ENCODE measurements at regions not wholly inside any gene's neighbourhood (a gene's known extent, or its start where the extent isn't known, plus 50 kb on each side); places are given as distances from the start of the nearest gene placed in this dataset.
A peak's percentile ranks its signal among the peaks of the same experiment; 100 is the strongest.
"Not testable (repeated sequence)": the region's sequence is repeated elsewhere in the genome, so short reads cannot be mapped to it uniquely, and the experiment has no call there.

DNA sequence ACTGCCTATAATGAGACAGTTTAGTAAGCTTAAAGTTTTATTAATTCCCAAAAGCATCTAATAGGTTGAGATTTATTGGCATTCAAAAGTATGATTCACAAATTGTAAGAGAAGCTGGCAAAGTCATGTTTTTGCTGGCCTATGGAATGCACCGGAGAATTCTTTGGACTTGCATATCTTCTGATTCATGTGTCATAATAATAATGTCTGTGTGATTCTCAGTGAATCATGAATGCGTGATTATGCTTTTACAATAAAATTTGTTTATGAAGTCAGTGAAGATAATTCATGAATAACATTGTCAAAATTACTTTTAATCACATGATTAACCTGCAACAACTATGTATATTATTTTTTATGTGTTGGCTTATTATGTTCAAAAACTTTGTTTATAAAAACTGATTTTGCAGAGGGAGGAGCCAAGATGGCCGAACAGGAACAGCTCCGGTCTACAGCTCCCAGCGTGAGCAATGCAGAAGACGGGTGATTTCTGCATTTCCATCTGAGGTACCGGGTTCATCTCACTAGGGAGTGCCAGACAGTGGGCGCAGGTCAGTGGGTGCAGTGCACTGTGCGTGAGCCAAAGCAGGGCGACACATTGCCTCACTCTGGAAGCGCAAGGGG is 389.2 kb downstream of the SRGAP2C start:
- DNase-seq: not testable (repeated sequence)

GRCh38 chr1:121574505-121574899 is 389.7 kb downstream of the SRGAP2C start:
- not testable (repeated sequence) for DNase-seq

- not testable (repeated sequence) for DNase-seq
Observed at GRCh38 chr1:121582898-121583297, 398.1 kb downstream of the SRGAP2C start.

- peak; percentile 70 for DNase-seq
Observed at GRCh38 chr1:121586369-121587229, 401.8 kb downstream of the SRGAP2C start.

DNA sequence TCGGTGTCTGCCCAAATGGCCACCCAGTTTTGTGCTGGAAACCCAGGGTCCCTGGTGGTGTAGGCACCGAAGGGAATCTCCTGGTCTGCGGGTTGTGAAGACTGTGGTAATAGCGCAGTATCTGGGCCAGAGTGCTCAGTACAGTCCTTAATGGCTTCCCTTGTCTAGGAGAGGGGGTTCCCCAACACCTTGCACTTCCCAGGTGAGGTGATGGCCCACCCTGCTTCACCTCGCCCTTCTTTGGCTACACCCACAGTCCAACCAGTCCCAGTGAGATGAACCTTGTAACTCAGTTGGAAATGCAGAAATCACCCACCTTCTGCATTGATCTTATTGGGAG is 402.4 kb downstream of the SRGAP2C start:
- DNase-seq: no peak

- no peak for DNase-seq
Observed at GRCh38 chr1:121587777-121588176, 403.0 kb downstream of the SRGAP2C start.

GRCh38 chr1:121594096-121594495 is 409.3 kb downstream of the SRGAP2C start:
- DNase-seq: no peak

- no peak for DNase-seq
Observed at GRCh38 chr1:121595089-121595488, 410.3 kb downstream of the SRGAP2C start.

DNA sequence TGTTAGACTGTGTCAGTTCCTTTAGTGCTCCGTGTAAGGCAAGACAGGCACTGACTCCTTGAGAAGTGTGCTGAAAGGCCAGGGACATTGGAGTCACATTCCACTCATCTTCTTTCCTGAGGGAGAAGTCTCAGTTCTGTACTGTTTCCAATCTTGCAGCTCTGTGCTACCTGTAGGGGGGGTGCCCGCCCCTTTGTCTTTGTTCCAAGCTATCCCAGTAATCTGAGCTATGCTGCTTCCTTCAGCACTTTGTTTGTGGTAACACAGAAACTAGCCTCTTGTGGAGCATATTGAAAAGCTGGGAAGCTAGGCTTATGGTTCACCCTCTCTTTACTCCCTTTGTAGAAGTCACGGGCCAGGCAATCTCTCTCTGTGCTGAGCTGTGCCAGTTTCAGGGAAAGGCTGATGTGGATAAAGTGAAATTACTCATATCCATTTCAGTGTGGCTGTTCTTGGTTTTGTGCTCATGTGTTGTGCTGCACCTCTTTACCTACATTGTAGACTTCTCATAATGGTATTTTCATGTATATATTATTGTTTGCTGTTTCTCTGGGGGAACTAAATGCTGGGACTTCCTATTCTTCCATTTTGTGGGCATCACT is 420.2 kb downstream of the SRGAP2C start:
- DNase-seq: not testable (repeated sequence)

DNA sequence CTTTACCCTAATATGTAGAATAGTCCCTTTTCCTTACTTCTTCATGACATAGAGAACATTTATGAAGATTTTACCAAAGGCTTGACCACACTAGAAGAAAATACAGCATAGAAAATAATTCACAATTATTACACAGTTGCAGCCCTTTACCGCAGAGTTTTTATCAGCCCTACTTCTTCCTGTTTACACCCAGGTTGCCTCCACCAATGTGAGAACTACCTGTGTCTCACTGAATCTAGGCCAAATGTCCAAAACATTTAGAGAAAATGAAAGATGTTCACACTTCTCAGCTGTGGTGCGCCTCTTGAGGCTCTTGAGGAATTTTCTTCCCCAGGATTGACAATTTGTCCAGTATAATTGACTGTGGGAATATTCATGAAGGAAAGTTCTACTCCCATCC is 422.7 kb downstream of the SRGAP2C start:
- DNase-seq: not testable (repeated sequence)
